ENCODE measurements at regions not wholly inside any gene's neighbourhood (a gene's known extent, or its start where the extent isn't known, plus 50 kb on each side); places are given as distances from the start of the nearest gene placed in this dataset.

- no peak for TF ChIP-seq POLR2AphosphoS5 (IDR thresholded peaks at IDR 0.05; ENCODE audit: low read depth, low read length)
- TF ChIP-seq, protein P1, sequence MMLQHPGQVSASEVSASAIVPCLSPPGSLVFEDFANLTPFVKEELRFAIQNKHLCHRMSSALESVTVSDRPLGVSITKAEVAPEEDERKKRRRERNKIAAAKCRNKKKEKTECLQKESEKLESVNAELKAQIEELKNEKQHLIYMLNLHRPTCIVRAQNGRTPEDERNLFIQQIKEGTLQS (IDR thresholded peaks at IDR 0.05): no peak
Measured at GRCh38 chr16:65287307-65287706, 165.4 kb upstream of the CDH11 start.
